OCI-LY7 (cell line): ENCODE measurements at regions not wholly inside any gene's neighbourhood (a gene's known extent, or its start where the extent isn't known, plus 50 kb on each side); places are given as distances from the start of the nearest gene placed in this dataset.

ENCODE experiments used
- CTCF ChIP-seq: fragments of 200-600 bp; sonication (generic); conservative IDR thresholded peaks from 2 replicates; pipeline ENCODE4 v1.5.1; 2014; ENCODE audit warnings: mild to moderate bottlenecking, antibody characterized with exemption, low read length, moderate library complexity, mixed read lengths
- EZH2phosphoT487 ChIP-seq: fragments of 200-600 bp; sonication (generic); IDR thresholded peaks from 2 replicates; pipeline ENCODE4 v1.6.1; 2018; ENCODE audit warnings: low read depth, borderline replicate concordance, mild to moderate bottlenecking, mixed run types, antibody characterized with exemption, low read length, moderate library complexity, mixed read lengths

DNA sequence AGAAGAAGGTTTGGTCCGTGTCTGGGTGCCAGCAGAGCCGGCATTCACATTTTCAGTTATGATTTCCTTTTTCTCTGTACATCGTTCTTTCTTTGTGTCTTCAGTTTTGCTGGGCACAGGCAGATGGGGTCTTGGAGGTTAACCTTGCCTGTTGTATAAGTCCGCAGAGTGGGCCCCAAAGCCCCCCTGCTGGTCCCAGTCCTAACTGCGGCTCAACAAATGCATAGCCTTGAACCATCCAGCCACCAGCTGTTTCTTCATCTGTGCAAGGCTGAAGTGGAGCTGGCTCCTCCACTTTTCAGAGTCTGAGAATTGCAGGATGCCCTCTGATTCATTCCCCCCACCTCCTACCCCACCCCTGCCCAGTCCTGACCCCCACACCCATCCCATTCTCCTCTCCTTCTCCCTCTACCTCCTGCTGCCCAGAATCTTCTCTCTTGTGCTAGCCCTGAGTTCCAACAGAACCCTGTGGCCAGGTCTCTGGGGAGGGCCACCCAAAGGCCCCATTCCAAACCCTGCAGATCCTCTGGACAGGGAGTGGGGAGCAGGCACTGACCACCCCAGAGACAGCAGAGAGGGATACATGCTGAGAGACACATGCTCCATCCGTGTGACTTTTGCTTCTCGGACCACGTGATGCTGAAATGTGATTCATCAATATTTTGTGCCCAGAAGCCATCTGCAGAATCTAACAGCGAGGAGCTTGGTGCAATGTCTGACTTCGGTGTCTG is 386.5 kb upstream of the SULF2 start:
- TF ChIP-seq CTCF (no peak; the same call in 1 of the 2 replicates), EZH2phosphoT487 (no peak)
